PC-3 (cell line): ENCODE measurements at regions not wholly inside any gene's neighbourhood (a gene's known extent, or its start where the extent isn't known, plus 50 kb on each side); places are given as distances from the start of the nearest gene placed in this dataset.
A peak's percentile ranks its signal among the peaks of the same experiment; 100 is the strongest.

Experiments used
- ATAC-seq: fragments of 200-7000 bp; cut with Tn5 transposase; 2 replicates; pipeline ENCODE4 v1.9.1; 2020; ENCODE audit warnings: mild to moderate bottlenecking, moderate library complexity
- BruUV-seq: library from RNA; stranded (reverse); fragments of 400-500 nt; replicated peaks from 2 replicates; lab custom pipeline; 2021; lab: Mats Ljungman, UMichigan
- CTCF ChIA-PET: fragments of 300-600 bp; sonication (Branson Sonifier 250); formaldehyde crosslinking; loops from one replicate; lab custom pipeline; 2022; ENCODE audit warnings: antibody characterized with exemption; lab: Charles Lee
- POLR2A ChIA-PET: fragments of 300-600 bp; sonication (Branson Sonifier 250); formaldehyde crosslinking; loops from one replicate; lab custom pipeline; 2022; ENCODE audit warnings: antibody characterized with exemption; ENCODE audit not compliant: unreplicated experiment; lab: Charles Lee
- DNase-seq: peaks from one replicate; pipeline ENCODE4 v3.0.0-alpha.2; 2015
- H2AFZ ChIP-seq: fragments of 300-600 bp; sonication (generic); 2 replicates; pipeline ENCODE4 v1.6.0; 2016; ENCODE audit warnings: antibody characterized with exemption, low read length
- H3F3A ChIP-seq: fragments of 300-600 bp; sonication (generic); one replicate; pipeline ENCODE4 v1.6.0; 2017; ENCODE audit warnings: antibody characterized with exemption, low read length, control low read depth, mild to moderate bottlenecking; ENCODE audit not compliant: unreplicated experiment
- H3K27ac ChIP-seq: fragments of 300-600 bp; sonication (generic); 2 replicates; pipeline ENCODE4 v1.5.1; 2016; ENCODE audit warnings: mild to moderate bottlenecking, low read length
- H3K27me3 ChIP-seq: fragments of 300-600 bp; sonication (generic); 2 replicates; pipeline ENCODE4 v1.6.1; 2016; ENCODE audit warnings: low read length, mixed read lengths
- H3K36me3 ChIP-seq: fragments of 300-600 bp; sonication (generic); 2 replicates; pipeline ENCODE4 v1.6.1; 2016; ENCODE audit warnings: low read depth, mixed run types, low read length, mixed read lengths
- H3K4me1 ChIP-seq: fragments of 300-600 bp; sonication (generic); 2 replicates; pipeline ENCODE4 v1.5.1; 2016; ENCODE audit warnings: low read length; ENCODE audit not compliant: insufficient read depth
- H3K4me2 ChIP-seq: fragments of 300-600 bp; sonication (generic); 2 replicates; pipeline ENCODE4 v1.6.0; 2016; ENCODE audit warnings: low read length
- H3K4me3 ChIP-seq: fragments of 300-600 bp; sonication (generic); 2 replicates; pipeline ENCODE4 v1.5.1; 2016; ENCODE audit warnings: mild to moderate bottlenecking, low read length, mixed read lengths
- H3K79me2 ChIP-seq: fragments of 300-600 bp; sonication (generic); 2 replicates; pipeline ENCODE4 v1.6.1; 2017; ENCODE audit warnings: low read length, mixed read lengths
- H3K9ac ChIP-seq: fragments of 300-600 bp; sonication (generic); 2 replicates; pipeline ENCODE4 v1.6.0; 2016; ENCODE audit warnings: mild to moderate bottlenecking, low read length
- H3K9me2 ChIP-seq: fragments of 300-600 bp; sonication (generic); replicated peaks from 2 replicates; pipeline ENCODE4 v1.6.1; 2016; ENCODE audit warnings: mixed run types, low read length, mixed read lengths
- H3K9me3 ChIP-seq: fragments of 300-600 bp; sonication (generic); 2 replicates; pipeline ENCODE4 v1.6.1; 2016; ENCODE audit warnings: low read length, mixed read lengths
- H4K20me1 ChIP-seq: fragments of 300-600 bp; sonication (generic); 2 replicates; pipeline ENCODE4 v1.6.1; 2016; ENCODE audit warnings: low read length, mixed read lengths
- EZH2 ChIP-seq: fragments of 300-600 bp; sonication (generic); IDR thresholded peaks from one replicate; pipeline ENCODE4 v1.6.1; 2017; ENCODE audit warnings: antibody characterized with exemption, mild to moderate bottlenecking, low read length; ENCODE audit not compliant: unreplicated experiment
- EZH2phosphoT487 ChIP-seq: fragments of 300-600 bp; sonication (generic); IDR thresholded peaks from 2 replicates; pipeline ENCODE4 v1.6.1; 2018; ENCODE audit warnings: mild to moderate bottlenecking, antibody characterized with exemption, low read length, borderline replicate concordance
- intact Hi-C: fragments of 100-400 bp; cut with micrococcal nuclease; formaldehyde crosslinking; loops from 2 replicates; pipeline ENCODE4 v1.9.0; 2023
- TF ChIP-seq, protein P1 (sequence below): fragments of 300-600 bp; sonication (generic); conservative IDR thresholded peaks from 2 replicates; pipeline ENCODE4 v1.5.1; 2017; ENCODE audit warnings: antibody characterized with exemption, low read depth, mild to moderate bottlenecking, low read length

DNA sequence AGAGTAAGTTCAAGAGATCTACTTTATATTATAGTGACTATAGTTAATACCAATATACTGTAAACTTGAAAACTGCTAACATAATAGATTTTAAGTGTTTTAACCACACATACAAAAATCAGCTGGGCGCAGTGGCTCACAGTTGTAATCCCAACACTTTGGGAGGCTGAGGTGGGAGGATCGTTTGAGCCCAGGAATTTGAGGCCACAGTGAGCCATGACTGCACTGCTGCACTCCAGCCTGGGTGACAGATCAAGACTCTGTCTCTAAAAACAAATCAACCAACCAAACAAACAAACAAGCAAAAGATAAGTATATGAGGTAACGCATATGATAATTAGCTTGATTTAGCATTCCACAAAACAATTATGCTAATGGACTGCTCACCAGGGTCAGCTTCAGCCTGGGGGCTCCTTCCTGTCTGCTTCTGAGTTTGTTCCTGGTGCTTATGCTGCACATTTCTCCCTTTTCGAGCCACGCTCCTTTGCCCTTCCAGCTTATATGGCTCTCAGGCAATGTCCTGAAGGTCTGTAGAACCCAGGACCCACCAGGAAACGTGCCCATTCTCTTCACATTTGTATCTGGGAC, 357.6 kb downstream of the EN1 start:
- H3K4me1 ChIP-seq = no peaks in the 10 kb centered on the region
- TF ChIP-seq EZH2phosphoT487 (no peak), EZH2 (no peak)
- TF ChIP-seq, protein P1, sequence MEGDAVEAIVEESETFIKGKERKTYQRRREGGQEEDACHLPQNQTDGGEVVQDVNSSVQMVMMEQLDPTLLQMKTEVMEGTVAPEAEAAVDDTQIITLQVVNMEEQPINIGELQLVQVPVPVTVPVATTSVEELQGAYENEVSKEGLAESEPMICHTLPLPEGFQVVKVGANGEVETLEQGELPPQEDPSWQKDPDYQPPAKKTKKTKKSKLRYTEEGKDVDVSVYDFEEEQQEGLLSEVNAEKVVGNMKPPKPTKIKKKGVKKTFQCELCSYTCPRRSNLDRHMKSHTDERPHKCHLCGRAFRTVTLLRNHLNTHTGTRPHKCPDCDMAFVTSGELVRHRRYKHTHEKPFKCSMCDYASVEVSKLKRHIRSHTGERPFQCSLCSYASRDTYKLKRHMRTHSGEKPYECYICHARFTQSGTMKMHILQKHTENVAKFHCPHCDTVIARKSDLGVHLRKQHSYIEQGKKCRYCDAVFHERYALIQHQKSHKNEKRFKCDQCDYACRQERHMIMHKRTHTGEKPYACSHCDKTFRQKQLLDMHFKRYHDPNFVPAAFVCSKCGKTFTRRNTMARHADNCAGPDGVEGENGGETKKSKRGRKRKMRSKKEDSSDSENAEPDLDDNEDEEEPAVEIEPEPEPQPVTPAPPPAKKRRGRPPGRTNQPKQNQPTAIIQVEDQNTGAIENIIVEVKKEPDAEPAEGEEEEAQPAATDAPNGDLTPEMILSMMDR = no peak
- H4K20me1 ChIP-seq = no peaks in the 10 kb centered on the region
- no peak overlapping the region for H2AFZ ChIP-seq
- H3K79me2 ChIP-seq = no peaks in the 10 kb centered on the region
- no peak overlapping the region for H3K4me3 ChIP-seq
- H3K36me3 ChIP-seq = no peaks in the 10 kb centered on the region
- DNase-seq = no peak
- no peaks in the 10 kb centered on the region for H3K27me3 ChIP-seq
- H3K4me2 ChIP-seq = no peak overlapping the region
- no peak overlapping the region for H3K27ac ChIP-seq
- H3K9me2 ChIP-seq = no peaks in the 10 kb centered on the region
- no peaks in the 10 kb centered on the region for H3K9me3 ChIP-seq
- BruUV-seq = no TSS peak
- ATAC-seq = no peak
- H3F3A ChIP-seq = no peaks in the 10 kb centered on the region
- CTCF ChIA-PET = no interaction called here
- POLR2A ChIA-PET = interaction anchor here (0.6 kb wide), 1 partner anchor 113 kb away, joined by 4 read pairs; no protein-coding TSS in a partner anchor
- intact Hi-C loops = loop anchor here (5.0 kb wide), 1 partner anchor 268 kb away; no protein-coding TSS in a partner anchor
- no peak overlapping the region for H3K9ac ChIP-seq

DNA sequence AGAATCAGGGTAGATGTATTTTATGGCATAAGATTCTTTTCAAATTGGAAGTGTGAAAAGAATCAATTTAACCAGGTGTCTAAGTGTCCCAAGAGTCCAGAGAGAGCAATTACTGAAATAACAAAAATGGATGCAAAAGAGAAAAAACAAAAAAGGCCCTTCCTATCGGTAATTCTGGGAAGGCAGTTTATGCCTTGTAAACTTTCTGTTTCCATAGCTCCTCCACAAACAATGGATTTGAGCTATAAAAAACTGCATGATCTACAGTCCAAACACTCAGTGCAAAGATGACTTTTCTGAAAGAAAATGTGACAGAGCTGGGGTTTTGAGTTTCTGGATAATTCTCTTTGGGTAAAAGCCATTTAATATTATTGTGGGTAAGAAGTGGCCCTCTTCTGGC, 366.1 kb downstream of the EN1 start:
- no peaks in the 10 kb centered on the region for H3K36me3 ChIP-seq
- no peak overlapping the region for H3K4me3 ChIP-seq
- H3K9me2 ChIP-seq = no peaks in the 10 kb centered on the region
- no peak overlapping the region for H2AFZ ChIP-seq
- H3K9me3 ChIP-seq = no peaks in the 10 kb centered on the region
- no peak overlapping the region for H3K9ac ChIP-seq
- ChIA-PET POLR2A (interaction anchor here (0.7 kb wide), 1 partner anchor 45 kb away, joined by 5 read pairs; no protein-coding TSS in a partner anchor), CTCF (interaction anchor here (0.6 to 0.7 kb wide), 2 partner anchors 50 to 374 kb away, joined by 3 read pairs; no protein-coding TSS in a partner anchor)
- H3K27me3 ChIP-seq = no peaks in the 10 kb centered on the region
- ATAC-seq = peak; percentile 49; the same call in 1 of the 2 replicates
- DNase-seq = no peak
- no peaks in the 10 kb centered on the region for H4K20me1 ChIP-seq
- no peaks in the 10 kb centered on the region for H3K4me1 ChIP-seq
- no peaks in the 10 kb centered on the region for H3K79me2 ChIP-seq
- BruUV-seq = no TSS peak
- H3K4me2 ChIP-seq = no peak overlapping the region
- TF ChIP-seq EZH2phosphoT487 = no peak
- no peaks in the 10 kb centered on the region for H3F3A ChIP-seq
- intact Hi-C loops = no loop called here
- H3K27ac ChIP-seq = no peak overlapping the region

DNA sequence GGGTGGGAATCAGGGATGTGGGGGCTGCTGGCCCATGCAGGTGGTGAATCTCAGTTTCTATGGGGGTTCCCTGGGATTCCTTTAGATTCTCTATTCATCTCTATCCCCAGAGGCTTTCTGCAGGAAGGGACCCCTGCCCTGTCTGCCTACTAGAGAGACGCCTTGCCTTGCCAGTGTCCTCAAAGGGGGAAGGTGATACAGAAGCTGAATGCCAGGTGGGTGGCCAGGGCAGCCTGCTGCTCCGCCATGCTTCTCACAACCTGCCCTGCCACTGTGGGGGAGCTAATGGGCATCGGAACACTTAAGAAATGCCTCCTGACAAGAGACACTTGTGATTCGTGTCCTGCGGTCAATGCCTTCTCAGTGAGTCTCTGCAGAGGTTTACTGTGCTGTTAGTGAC, 368.4 kb downstream of the EN1 start:
- no peak overlapping the region for H2AFZ ChIP-seq
- TF ChIP-seq EZH2phosphoT487 = no peak
- TF ChIP-seq, protein P1 = no peak
- no peak for TF ChIP-seq EZH2
- BruUV-seq = no TSS peak
- H3K79me2 ChIP-seq = no peaks in the 10 kb centered on the region
- no peak overlapping the region for H3K4me2 ChIP-seq
- no peaks in the 10 kb centered on the region for H3K4me1 ChIP-seq
- no peaks in the 10 kb centered on the region for H3K27me3 ChIP-seq
- POLR2A ChIA-PET = no interaction called here
- H3K9ac ChIP-seq = no peak overlapping the region
- no peak for ATAC-seq
- H3K4me3 ChIP-seq = no peak overlapping the region
- intact Hi-C loops = no loop called here
- H3K27ac ChIP-seq = no peak overlapping the region
- no peaks in the 10 kb centered on the region for H3K9me2 ChIP-seq
- no peaks in the 10 kb centered on the region for H3K9me3 ChIP-seq
- H3K36me3 ChIP-seq = no peaks in the 10 kb centered on the region
- DNase-seq = no peak
- CTCF ChIA-PET = no interaction called here
- no peaks in the 10 kb centered on the region for H3F3A ChIP-seq
- no peaks in the 10 kb centered on the region for H4K20me1 ChIP-seq
